GM12878 (cell line): ENCODE measurements at regions not wholly inside any gene's neighbourhood (a gene's known extent, or its start where the extent isn't known, plus 50 kb on each side); places are given as distances from the start of the nearest gene placed in this dataset.

Experiments used
- ATAC-seq: fragments of 200-7000 bp; cut with Tn5 transposase; 3 replicates; pipeline ENCODE4 v1.9.1; 2020; ENCODE audit warnings: mild to moderate bottlenecking, moderate library complexity
- BruUV-seq: library from RNA; stranded (reverse); fragments of 400-500 nt; replicated peaks from 2 replicates; lab custom pipeline; 2021; lab: Mats Ljungman, UMichigan
- CTCF ChIA-PET: fragments of 300-600 bp; sonication (Branson Sonifier 250); formaldehyde crosslinking; extraction: SDS; loops from one replicate; lab custom pipeline; 2021; ENCODE audit warnings: inconsistent platforms; lab: Yijun Ruan, JAX
- POLR2A ChIA-PET: fragments of 350-600 bp; formaldehyde crosslinking; extraction: SDS; loops from one replicate; lab custom pipeline; 2021; ENCODE audit warnings: inconsistent platforms; lab: Charles Lee
- RAD21 ChIA-PET: fragments of 300-600 bp; sonication (Branson Sonifier 250); formaldehyde crosslinking; loops from one replicate; lab custom pipeline; 2023; ENCODE audit warnings: antibody characterized with exemption; ENCODE audit not compliant: unreplicated experiment; lab: Charles Lee
- SMC1A ChIA-PET: fragments of 300-600 bp; sonication (Branson Sonifier 250); formaldehyde crosslinking; loops from one replicate; lab custom pipeline; 2023; ENCODE audit not compliant: unreplicated experiment, uncharacterized antibody; lab: Charles Lee
- DNase-seq: peaks from one replicate; pipeline ENCODE4 v3.0.0-alpha.2; 2011; ENCODE audit warnings: low read depth, low spot score
- FAIRE-seq: peaks from 3 replicates; lab custom pipeline; 2011; peaks lifted over from hg19 to GRCh38; lab: Jason Lieb, UNC
- H2AFZ ChIP-seq: 2 replicates; pipeline ENCODE4 v1.6.0; 2011; ENCODE audit warnings: low read depth, low read length, control low read depth; ENCODE audit not compliant: control insufficient read depth
- H3K27ac ChIP-seq: 2 replicates; pipeline ENCODE4 v1.5.1; 2011; ENCODE audit warnings: control low read depth; ENCODE audit not compliant: control insufficient read depth, insufficient read depth
- H3K27me3 ChIP-seq, 2 experiments: replicated peaks in 1 of 2; 2 replicates each; pipeline versions ENCODE4 v1.6.0 to v1.6.1; 2011; ENCODE audit warnings: low read length in 1 of 2; ENCODE audit not compliant: control insufficient read depth in 2 of 2, insufficient read depth in 2 of 2
- H3K36me3 ChIP-seq, 2 experiments: 2 replicates each; pipeline ENCODE4 v1.5.1; 2011; ENCODE audit warnings: low read length in 1 of 2; ENCODE audit not compliant: control insufficient read depth in 2 of 2, insufficient read depth in 2 of 2
- H3K4me1 ChIP-seq: 2 replicates; pipeline ENCODE4 v1.6.1; 2011; ENCODE audit warnings: mild to moderate bottlenecking, low read length, moderate library complexity, mixed read lengths; ENCODE audit not compliant: control insufficient read depth, insufficient read depth
- H3K4me2 ChIP-seq: 2 replicates; pipeline ENCODE4 v1.6.0; 2011; ENCODE audit warnings: control low read depth; ENCODE audit not compliant: control insufficient read depth, insufficient read depth
- H3K4me3 ChIP-seq: fragments of 200-600 bp; sonication (generic); 2 replicates; pipeline ENCODE4 v1.5.1; 2016
- H3K79me2 ChIP-seq: 2 replicates; pipeline ENCODE4 v1.6.0; 2011; ENCODE audit warnings: low read length; ENCODE audit not compliant: control insufficient read depth, insufficient read depth
- H3K9ac ChIP-seq: 2 replicates; pipeline ENCODE4 v1.8.0; 2011; ENCODE audit warnings: low read length, control low read depth, mixed read lengths; ENCODE audit not compliant: control insufficient read depth, insufficient read depth
- H3K9me3 ChIP-seq: replicated peaks from 3 replicates; pipeline ENCODE4 v1.5.1; 2011; ENCODE audit warnings: mild to moderate bottlenecking, low read length; ENCODE audit not compliant: control insufficient read depth, insufficient read depth
- H4K20me1 ChIP-seq: 2 replicates; pipeline ENCODE4 v1.6.0; 2011; ENCODE audit not compliant: control insufficient read depth, insufficient read depth
- BCL11A ChIP-seq: IDR thresholded peaks from 2 replicates; pipeline ENCODE4 v1.6.1; 2011; ENCODE audit warnings: low read depth, low read length
- DPF2 ChIP-seq: fragments of 450-650 bp; IDR thresholded peaks from 2 replicates; pipeline ENCODE4 v1.6.1; 2017; ENCODE audit warnings: mild to moderate bottlenecking
- EED ChIP-seq: sonication (generic); IDR thresholded peaks from 2 replicates; pipeline ENCODE4 v1.6.1; 2016; ENCODE audit warnings: antibody characterized with exemption, low read depth
- IKZF2 ChIP-seq, 2 experiments: fragments of 450-650 bp; IDR thresholded peaks; 2 replicates each; pipeline ENCODE4 v1.6.1; 2017; ENCODE audit warnings: mild to moderate bottlenecking in 2 of 2, moderate library complexity in 2 of 2
- JUND ChIP-seq: IDR thresholded peaks from 2 replicates; pipeline ENCODE4 v1.6.1; 2012; ENCODE audit warnings: low read depth, mild to moderate bottlenecking, low read length, improper control_type of control experiment, moderate library complexity
- MXI1 ChIP-seq: fragments of 150-350 bp; IDR thresholded peaks from 2 replicates; pipeline ENCODE4 v1.6.1; 2011; ENCODE audit warnings: low read depth, mild to moderate bottlenecking, inconsistent platforms, low read length, improper control_type of control experiment
- NFXL1 ChIP-seq: fragments of 450-650 bp; IDR thresholded peaks from 2 replicates; pipeline ENCODE4 v1.6.1; 2017; ENCODE audit warnings: antibody characterized with exemption, mild to moderate bottlenecking, borderline replicate concordance
- NRF1 ChIP-seq: conservative IDR thresholded peaks from 2 replicates; pipeline ENCODE4 v1.6.1; 2011; ENCODE audit warnings: mild to moderate bottlenecking, low read depth, low read length, improper control_type of control experiment
- PAX8 ChIP-seq: fragments of 450-650 bp; IDR thresholded peaks from 2 replicates; pipeline ENCODE4 v1.6.1; 2017; ENCODE audit warnings: mild to moderate bottlenecking, moderate library complexity
- POLR2AphosphoS5 ChIP-seq: IDR thresholded peaks from 2 replicates; pipeline ENCODE4 v1.6.1; 2011; ENCODE audit warnings: mild to moderate bottlenecking, low read length, inconsistent platforms
- RAD21 ChIP-seq: IDR thresholded peaks from 2 replicates; pipeline ENCODE4 v1.6.1; 2011; ENCODE audit warnings: mild to moderate bottlenecking, low read depth, low read length, moderate library complexity; ENCODE audit not compliant: insufficient read depth
- RB1 ChIP-seq: fragments of 450-650 bp; formaldehyde crosslinking; IDR thresholded peaks from 2 replicates; pipeline ENCODE4 v1.6.1; 2017; ENCODE audit warnings: mild to moderate bottlenecking, borderline replicate concordance
- RCOR1 ChIP-seq: conservative IDR thresholded peaks from 2 replicates; pipeline ENCODE4 v1.6.1; 2012; ENCODE audit warnings: low read depth, low read length, improper control_type of control experiment
- STAT3 ChIP-seq: IDR thresholded peaks from 2 replicates; pipeline ENCODE4 v1.6.1; 2011; ENCODE audit warnings: low read depth, low read length, improper control_type of control experiment
- SUPT20H ChIP-seq: IDR thresholded peaks from 2 replicates; pipeline ENCODE4 v1.6.1; 2011; ENCODE audit warnings: low read depth, mild to moderate bottlenecking, low read length, moderate library complexity, borderline replicate concordance; ENCODE audit not compliant: control insufficient read depth
- YBX1 ChIP-seq: fragments of 450-650 bp; IDR thresholded peaks from 2 replicates; pipeline ENCODE4 v1.6.1; 2016; ENCODE audit warnings: antibody characterized with exemption
- ZBED1 ChIP-seq: IDR thresholded peaks from 2 replicates; pipeline ENCODE4 v1.6.1; 2016; ENCODE audit warnings: borderline replicate concordance
- ZZZ3 ChIP-seq: IDR thresholded peaks from 2 replicates; pipeline ENCODE4 v1.6.1; 2011; ENCODE audit warnings: low read depth; ENCODE audit not compliant: control insufficient read depth, insufficient read length
- WGBS: methylation state at CpG from one replicate; pipeline ENCODE4 v1.1.6; 2016; ENCODE audit warnings: low lambda C conversion rate; ENCODE audit not compliant: insufficient replicate concordance, insufficient coverage; ENCODE audit errors: missing lambda C conversion rate; 5-methylcytosine and 5-hydroxymethylcytosine counted together
- in situ Hi-C: fragments of 300-500 bp; cut with MboI; formaldehyde crosslinking; loops from 9 replicates; pipeline ENCODE4 v1.14.3; 2018; ENCODE audit warnings: mixed read lengths
- intact Hi-C: fragments of 100-400 bp; cut with micrococcal nuclease; formaldehyde crosslinking; loops from one replicate; pipeline ENCODE4 v1.14.2; 2022; ENCODE audit not compliant: unreplicated experiment

DNA sequence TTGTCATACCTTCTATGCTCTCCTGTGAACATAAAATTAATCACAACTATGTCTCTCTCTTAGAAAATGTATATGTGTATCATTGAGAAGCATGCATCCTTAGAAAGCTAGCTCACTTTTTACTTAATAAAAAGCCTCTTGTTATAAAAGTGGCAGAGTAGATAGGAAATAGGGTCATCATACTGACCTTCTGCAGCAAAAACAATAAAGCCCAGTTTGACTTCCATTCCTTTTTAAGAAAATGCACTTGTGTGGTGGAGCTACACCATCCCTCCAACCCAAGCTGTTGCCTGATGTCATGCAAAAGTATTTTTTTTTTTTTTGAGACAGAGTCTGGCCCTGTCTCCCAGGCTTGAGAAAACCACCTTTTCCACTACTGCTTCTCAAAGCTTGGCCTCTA lies 393.3 kb downstream of the LIG4 start:
- SMC1A ChIA-PET, result interaction anchor here (0.6 kb wide), 1 partner anchor 12 kb away, joined by 3 read pairs; no protein-coding TSS in a partner anchor
- POLR2A ChIA-PET, result no interaction called here
- Histone ChIP-seq H3K36me3 (no peaks in the 10 kb centered on the region), H3K27ac (no peak overlapping the region), H3K79me2 (no peaks in the 10 kb centered on the region), H4K20me1 (no peaks in the 10 kb centered on the region), H3K9me3 (no peaks in the 10 kb centered on the region), H3K27me3 (no peaks in the 10 kb centered on the region), H3K4me2 (no peak overlapping the region), H2AFZ (no peak overlapping the region), H3K9ac (no peak overlapping the region), H3K4me3 (no peak overlapping the region), H3K4me1 (no peaks in the 10 kb centered on the region)
- in situ Hi-C loops, result no loop called here
- ATAC-seq (no peak), FAIRE-seq (no peak), DNase-seq (no peak)
- RAD21 ChIA-PET, result no interaction called here
- BruUV-seq, result no TSS peak
- CTCF ChIA-PET, result no interaction called here
- intact Hi-C loops, result no loop called here
- TF ChIP-seq SUPT20H, result no peak
- no peak for TF ChIP-seq IKZF2 (IDR thresholded peaks at IDR 0.05)
- TF ChIP-seq DPF2, result no peak
- TF ChIP-seq STAT3, result no peak
- no peak for TF ChIP-seq EED
- TF ChIP-seq BCL11A, result no peak
- no peak for TF ChIP-seq NFXL1
- no peak for TF ChIP-seq RAD21
- no peak for TF ChIP-seq JUND
- no peak for TF ChIP-seq NRF1
- TF ChIP-seq ZBED1, result no peak
- TF ChIP-seq YBX1, result no peak

DNA sequence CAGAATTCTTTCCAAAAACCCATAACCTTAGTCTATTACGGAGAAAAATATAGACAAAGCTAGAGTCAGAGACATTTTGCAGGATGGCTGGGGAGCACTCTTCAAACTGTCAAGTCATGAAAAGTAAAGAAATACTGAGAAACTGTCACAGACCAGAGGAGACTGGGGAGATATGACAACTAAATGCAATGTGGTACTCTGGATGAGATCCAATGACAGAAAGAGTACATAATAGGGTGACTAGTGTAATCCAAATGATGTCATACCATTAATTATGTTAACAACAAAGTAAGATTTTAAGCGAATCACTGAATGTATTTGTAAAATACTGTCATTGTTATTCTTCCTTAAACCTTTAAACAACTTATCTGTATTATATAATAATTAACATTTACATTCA lies 393.8 kb downstream of the LIG4 start:
- no peaks in the 10 kb centered on the region for H3K79me2 ChIP-seq
- ChIA-PET POLR2A (no interaction called here), RAD21 (no interaction called here), SMC1A (no interaction called here), CTCF (no interaction called here)
- no peaks in the 10 kb centered on the region for H3K36me3 ChIP-seq
- no peaks in the 10 kb centered on the region for H3K4me1 ChIP-seq
- WGBS, result 22% methylated on average over 2 of the region's 2 CpGs
- no peak overlapping the region for H3K27ac ChIP-seq
- no peaks in the 10 kb centered on the region for H3K9me3 ChIP-seq
- H4K20me1 ChIP-seq, result no peaks in the 10 kb centered on the region
- H3K27me3 ChIP-seq, result no peaks in the 10 kb centered on the region
- ATAC-seq, result no peak
- H3K9ac ChIP-seq, result no peak overlapping the region
- H3K4me2 ChIP-seq, result no peak overlapping the region
- in situ Hi-C loops (no loop called here), intact Hi-C loops (no loop called here)
- no peak for FAIRE-seq
- H2AFZ ChIP-seq, result no peak overlapping the region
- DNase-seq, result no peak
- no peak overlapping the region for H3K4me3 ChIP-seq
- TF ChIP-seq RB1 (no peak), POLR2AphosphoS5 (no peak), MXI1 (no peak), ZZZ3 (no peak), RCOR1 (no peak), PAX8 (no peak)
- BruUV-seq, result no TSS peak
